HCT116 (cell line): ENCODE measurements at regions not wholly inside any gene's neighbourhood (a gene's known extent, or its start where the extent isn't known, plus 50 kb on each side); places are given as distances from the start of the nearest gene placed in this dataset.

Source experiments
- ATAC-seq: fragments of 200-7000 bp; cut with Tn5 transposase; 2 replicates; pipeline ENCODE4 v1.9.1; 2020; ENCODE audit warnings: mild to moderate bottlenecking, moderate library complexity
- BruUV-seq: library from RNA; stranded (reverse); fragments of 400-500 nt; replicated peaks from 2 replicates; lab custom pipeline; 2021; lab: Mats Ljungman, UMichigan
- CTCF ChIA-PET: fragments of 300-600 bp; sonication (Branson Sonifier 250); formaldehyde crosslinking; loops from one replicate; lab custom pipeline; 2021; ENCODE audit warnings: antibody characterized with exemption; lab: Charles Lee
- POLR2A ChIA-PET: fragments of 300-600, 350-600 bp; sonication (Branson Sonifier 250); formaldehyde crosslinking; loops from one replicate; lab custom pipeline; 2021; ENCODE audit warnings: antibody characterized with exemption; lab: Charles Lee
- RAD21 ChIA-PET, 2 experiments: fragments of 300-600 bp; sonication (Branson Sonifier 250); formaldehyde crosslinking; loops; one replicate each; lab custom pipeline; 2023; ENCODE audit warnings: low total read pairs in 2 of 2; ENCODE audit not compliant: uncharacterized antibody in 2 of 2, unreplicated experiment in 2 of 2, low non-redundant PET in 1 of 2; lab: Charles Lee
- DNase-seq: peaks from one replicate; pipeline ENCODE4 v3.0.0-alpha.2; 2010; ENCODE audit warnings: low read depth, low spot score
- H2AFZ ChIP-seq: fragments of 200-600 bp; shearing (Covaris generic), sonication (generic); 2 replicates; pipeline ENCODE4 v1.6.1; 2017; ENCODE audit warnings: low read depth, mixed run types, mixed read lengths, antibody characterized with exemption, low read length; ENCODE audit not compliant: poor library complexity, severe bottlenecking
- H3K27ac ChIP-seq: 2 replicates; pipeline ENCODE4 v1.5.1; 2012; ENCODE audit warnings: low read depth, low read length
- H3K27me3 ChIP-seq: fragments of 200-600 bp; sonication (generic); 2 replicates; pipeline ENCODE4 v1.6.1; 2016; ENCODE audit warnings: mixed run types, low read length, mixed read lengths; ENCODE audit not compliant: insufficient read depth
- H3K36me3 ChIP-seq, 2 experiments: fragments of 200-500 bp in 1 of 2; fragments of 200-600 bp in 1 of 2; sonication (Bioruptor generic) in 1 of 2; sonication (generic) in 1 of 2; 2 replicates each; pipeline versions ENCODE4 v1.5.1 to v1.6.1; 2014 to 2016; ENCODE audit warnings: low read length in 2 of 2, inconsistent platforms in 1 of 2, mixed read lengths in 1 of 2, mixed run types in 1 of 2; ENCODE audit not compliant: insufficient read depth in 2 of 2, control insufficient read depth in 1 of 2
- H3K4me1 ChIP-seq, 2 experiments: fragments of 200-600 bp in 1 of 2; sonication (generic) in 1 of 2; 2 replicates each; pipeline versions ENCODE4 v1.5.1 to v1.6.1; 2012 to 2017; ENCODE audit warnings: low read length in 2 of 2, inconsistent platforms in 1 of 2, mild to moderate bottlenecking in 1 of 2, mixed read lengths in 1 of 2, mixed run types in 1 of 2, moderate library complexity in 1 of 2; ENCODE audit not compliant: insufficient read depth in 2 of 2, control insufficient read depth in 1 of 2
- H3K4me2 ChIP-seq: fragments of 200-600 bp; sonication (generic); 2 replicates; pipeline ENCODE4 v1.6.1; 2017; ENCODE audit warnings: mixed run types, low read length, mixed read lengths
- H3K4me3 ChIP-seq, 2 experiments: fragments of 200-600 bp in 1 of 2; sonication (generic) in 1 of 2; replicated peaks in 1 of 2; 2 replicates each; pipeline ENCODE4 v1.5.1; 2011 to 2016; ENCODE audit warnings: low read length in 2 of 2, control low read depth in 1 of 2, low read depth in 1 of 2, mild to moderate bottlenecking in 1 of 2, mixed read lengths in 1 of 2, mixed run types in 1 of 2
- H3K79me2 ChIP-seq: fragments of 200-600 bp; sonication (generic); 2 replicates; pipeline ENCODE4 v1.6.1; 2017; ENCODE audit warnings: mild to moderate bottlenecking, mixed run types, low read length, moderate library complexity, mixed read lengths; ENCODE audit not compliant: insufficient read depth
- H3K9ac ChIP-seq: fragments of 200-600 bp; sonication (generic); 2 replicates; pipeline ENCODE4 v1.6.1; 2016; ENCODE audit warnings: low read length, mixed read lengths
- H3K9me2 ChIP-seq: fragments of 200-600 bp; sonication (generic), shearing (Covaris generic); 2 replicates; pipeline ENCODE4 v1.6.1; 2017; ENCODE audit warnings: mixed run types, mild to moderate bottlenecking, moderate library complexity; ENCODE audit not compliant: insufficient read depth
- H3K9me3 ChIP-seq, 2 experiments: fragments of 200-500 bp in 1 of 2; fragments of 200-600 bp in 1 of 2; sonication (Bioruptor generic) in 1 of 2; sonication (generic) in 1 of 2; 2 replicates each; pipeline ENCODE4 v1.6.1; 2014 to 2017; ENCODE audit warnings: low read length in 2 of 2, mixed read lengths in 2 of 2, inconsistent platforms in 1 of 2, low read depth in 1 of 2, mild to moderate bottlenecking in 1 of 2, mixed run types in 1 of 2, moderate library complexity in 1 of 2; ENCODE audit not compliant: control insufficient read depth in 1 of 2, insufficient read depth in 1 of 2
- H4K20me1 ChIP-seq: fragments of 200-600 bp; sonication (generic), shearing (Covaris generic); 2 replicates; pipeline ENCODE4 v1.6.1; 2017; ENCODE audit warnings: mixed run types, mild to moderate bottlenecking, moderate library complexity; ENCODE audit not compliant: insufficient read depth
- CBX3 ChIP-seq: IDR thresholded peaks from 2 replicates; pipeline ENCODE4 v1.6.1; 2012; ENCODE audit warnings: low read depth
- CEBPB ChIP-seq: IDR thresholded peaks from 2 replicates; pipeline ENCODE4 v1.6.1; 2012; ENCODE audit warnings: low read depth
- CTCF ChIP-seq, 3 experiments: fragments of 200-600 bp in 1 of 3; sonication (generic) in 1 of 3; IDR thresholded peaks in 2 of 3; conservative IDR thresholded peaks in 1 of 3; 2 replicates each; pipeline ENCODE4 v1.5.1; 2012 to 2017; ENCODE audit warnings: low read depth in 2 of 3, low read length in 2 of 3, antibody characterized with exemption in 1 of 3, borderline replicate concordance in 1 of 3, control low read depth in 1 of 3, mild to moderate bottlenecking in 1 of 3, mixed read lengths in 1 of 3, mixed run types in 1 of 3, moderate library complexity in 1 of 3; ENCODE audit not compliant: insufficient read depth in 1 of 3
- EGR1 ChIP-seq: IDR thresholded peaks from 2 replicates; pipeline ENCODE4 v1.6.1; 2012; ENCODE audit warnings: low read depth
- ELF1 ChIP-seq: IDR thresholded peaks from 2 replicates; pipeline ENCODE4 v1.6.1; 2012; ENCODE audit warnings: low read depth, borderline replicate concordance
- EZH2 ChIP-seq: fragments of 200-600 bp; sonication (generic); IDR thresholded peaks from 2 replicates; pipeline ENCODE4 v1.6.1; 2017; ENCODE audit warnings: antibody characterized with exemption, mixed run types
- FOSL1 ChIP-seq: IDR thresholded peaks from 2 replicates; pipeline ENCODE4 v1.6.1; 2012; ENCODE audit warnings: low read depth
- JUND ChIP-seq: IDR thresholded peaks from 2 replicates; pipeline ENCODE4 v1.6.1; 2012
- POLR2A ChIP-seq: IDR thresholded peaks from 2 replicates; pipeline ENCODE4 v1.7.0; 2011; ENCODE audit warnings: borderline replicate concordance; ENCODE audit not compliant: insufficient read depth, insufficient read length; ENCODE audit errors: extremely low read depth
- POLR2AphosphoS5 ChIP-seq: IDR thresholded peaks from 2 replicates; pipeline ENCODE4 v1.6.1; 2011; ENCODE audit warnings: mild to moderate bottlenecking, low read depth, low read length, moderate library complexity
- RAD21 ChIP-seq: IDR thresholded peaks from 2 replicates; pipeline ENCODE4 v1.6.1; 2012; ENCODE audit warnings: low read depth, mild to moderate bottlenecking
- SIN3A ChIP-seq: IDR thresholded peaks from 2 replicates; pipeline ENCODE4 v1.6.1; 2012; ENCODE audit warnings: low read depth
- SRF ChIP-seq: IDR thresholded peaks from 2 replicates; pipeline ENCODE4 v1.6.1; 2012; ENCODE audit warnings: low read depth
- TCF7L2 ChIP-seq: IDR thresholded peaks from 2 replicates; pipeline ENCODE4 v1.7.0; 2011; ENCODE audit warnings: borderline replicate concordance, inconsistent platforms; ENCODE audit not compliant: insufficient read depth, insufficient read length; ENCODE audit errors: extremely low read depth
- YY1 ChIP-seq: IDR thresholded peaks from 2 replicates; pipeline ENCODE4 v1.6.1; 2011; ENCODE audit warnings: low read length, low read depth, moderate library complexity, mild to moderate bottlenecking; ENCODE audit not compliant: insufficient replicate concordance; ENCODE audit errors: extremely low read depth
- ZBTB33 ChIP-seq: IDR thresholded peaks from 2 replicates; pipeline ENCODE4 v1.6.1; 2011; ENCODE audit warnings: mild to moderate bottlenecking, low read length, moderate library complexity; ENCODE audit not compliant: insufficient replicate concordance; ENCODE audit errors: extremely low read depth
- ZNF274 ChIP-seq: fragments of 200-500 bp; sonication (Bioruptor generic); IDR thresholded peaks from 2 replicates; pipeline ENCODE4 v1.6.1; 2014; ENCODE audit warnings: mild to moderate bottlenecking, low read depth, low read length, inconsistent platforms
- intact Hi-C: fragments of 100-400 bp; cut with micrococcal nuclease; formaldehyde crosslinking; loops from 2 replicates; pipeline ENCODE4 v1.10.0; 2022
- TF ChIP-seq, protein P1 (sequence below): IDR thresholded peaks from 2 replicates; pipeline ENCODE4 v1.6.1; 2012
- TF ChIP-seq, protein P2 (sequence below): IDR thresholded peaks from 2 replicates; pipeline ENCODE4 v1.6.1; 2012
- TF ChIP-seq, protein P3 (sequence below): IDR thresholded peaks from 2 replicates; pipeline ENCODE4 v1.6.1; 2012; ENCODE audit warnings: low read depth

DNA sequence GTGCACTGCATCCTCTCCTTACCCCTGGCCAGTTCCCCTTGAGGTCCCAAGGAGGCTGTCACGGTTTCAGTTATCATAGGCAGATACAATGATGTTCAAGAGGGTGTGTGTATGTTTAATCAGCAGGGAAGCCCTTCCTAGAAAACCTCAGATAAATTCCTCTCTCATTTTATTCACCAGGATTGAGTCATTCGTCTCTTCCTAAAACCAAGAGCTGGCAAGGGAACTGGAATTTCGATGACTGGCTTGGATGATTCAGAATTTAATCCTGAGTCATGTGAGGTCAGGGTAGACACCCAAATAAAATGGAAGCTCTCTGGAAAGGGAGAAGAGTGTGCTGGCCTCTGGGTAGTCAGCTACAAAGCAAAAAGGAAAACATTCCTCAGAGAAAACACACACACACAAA, 106.2 kb upstream of the RAPGEF2 start:
- peak; percentile 93 for DNase-seq
- peaks cover 17 to 34% of the 10 kb centered on the region in 2 experiments for H3K4me1 ChIP-seq
- H4K20me1 ChIP-seq, result no peaks in the 10 kb centered on the region
- H3K36me3 ChIP-seq, result no peaks in the 10 kb centered on the region
- H3K4me2 ChIP-seq, result peak overlapping the region; percentile 62
- BruUV-seq, result no TSS peak
- no peak overlapping the region; a peak in 1 of 4 replicates for H3K4me3 ChIP-seq
- H3K27ac ChIP-seq, result no peak overlapping the region
- H3K9ac ChIP-seq, result peak overlapping the region; percentile 21; the same call in 1 of the 2 replicates
- no peaks in the 10 kb centered on the region for H3K9me2 ChIP-seq
- no peaks in the 10 kb centered on the region for H3K27me3 ChIP-seq
- peak overlapping the region; percentile 79 for H2AFZ ChIP-seq
- H3K9me3 ChIP-seq, result no peaks in the 10 kb centered on the region
- ChIA-PET POLR2A (interaction anchor here (0.7 to 1.1 kb wide), 2 partner anchors 27 to 38 kb away, joined by 3 to 4 read pairs; no protein-coding TSS in a partner anchor), CTCF (interaction anchor here (0.6 kb wide), 2 partner anchors 8 to 166 kb away, joined by 3 read pairs; no protein-coding TSS in a partner anchor), RAD21 (no interaction called here)
- peak; percentile 91 for ATAC-seq
- H3K79me2 ChIP-seq, result no peaks in the 10 kb centered on the region
- intact Hi-C loops, result no loop called here
- TF ChIP-seq POLR2A (no peak), EGR1 (peak; percentile 44; the same call in 1 of the 2 replicates), FOSL1 (peak; percentile 98), ZNF274 (no peak), ELF1 (0 out of 2 replicates have a peak, but pooled peaks have one; percentile 14), RAD21 (peak; percentile 36; the same call in 1 of the 2 replicates), SRF (peak; percentile 81), EZH2 (no peak), JUND (peak; percentile 98), TCF7L2 (no peak), YY1 (peak; percentile 84), CEBPB (peak; percentile 91), CBX3 (peak; percentile 88), SIN3A (peak; percentile 92), ZBTB33 (peak; percentile 50), POLR2AphosphoS5 (peak; percentile 62; the same call in 1 of the 2 replicates), CTCF (IDR thresholded peaks at IDR 0.05 in 2 of 3, conservative IDR thresholded peaks at IDR 0.05 in 1 of 3; ENCODE audit: borderline replicate concordance in 1 of 3, insufficient read depth in 1 of 3, low read depth in 2 of 3, low read length in 2 of 3) (no peak)
- TF ChIP-seq, protein P1, sequence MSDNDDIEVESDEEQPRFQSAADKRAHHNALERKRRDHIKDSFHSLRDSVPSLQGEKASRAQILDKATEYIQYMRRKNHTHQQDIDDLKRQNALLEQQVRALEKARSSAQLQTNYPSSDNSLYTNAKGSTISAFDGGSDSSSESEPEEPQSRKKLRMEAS, result peak; percentile 55
- TF ChIP-seq, protein P2, sequence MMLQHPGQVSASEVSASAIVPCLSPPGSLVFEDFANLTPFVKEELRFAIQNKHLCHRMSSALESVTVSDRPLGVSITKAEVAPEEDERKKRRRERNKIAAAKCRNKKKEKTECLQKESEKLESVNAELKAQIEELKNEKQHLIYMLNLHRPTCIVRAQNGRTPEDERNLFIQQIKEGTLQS, result peak; percentile 79
- TF ChIP-seq, protein P3, sequence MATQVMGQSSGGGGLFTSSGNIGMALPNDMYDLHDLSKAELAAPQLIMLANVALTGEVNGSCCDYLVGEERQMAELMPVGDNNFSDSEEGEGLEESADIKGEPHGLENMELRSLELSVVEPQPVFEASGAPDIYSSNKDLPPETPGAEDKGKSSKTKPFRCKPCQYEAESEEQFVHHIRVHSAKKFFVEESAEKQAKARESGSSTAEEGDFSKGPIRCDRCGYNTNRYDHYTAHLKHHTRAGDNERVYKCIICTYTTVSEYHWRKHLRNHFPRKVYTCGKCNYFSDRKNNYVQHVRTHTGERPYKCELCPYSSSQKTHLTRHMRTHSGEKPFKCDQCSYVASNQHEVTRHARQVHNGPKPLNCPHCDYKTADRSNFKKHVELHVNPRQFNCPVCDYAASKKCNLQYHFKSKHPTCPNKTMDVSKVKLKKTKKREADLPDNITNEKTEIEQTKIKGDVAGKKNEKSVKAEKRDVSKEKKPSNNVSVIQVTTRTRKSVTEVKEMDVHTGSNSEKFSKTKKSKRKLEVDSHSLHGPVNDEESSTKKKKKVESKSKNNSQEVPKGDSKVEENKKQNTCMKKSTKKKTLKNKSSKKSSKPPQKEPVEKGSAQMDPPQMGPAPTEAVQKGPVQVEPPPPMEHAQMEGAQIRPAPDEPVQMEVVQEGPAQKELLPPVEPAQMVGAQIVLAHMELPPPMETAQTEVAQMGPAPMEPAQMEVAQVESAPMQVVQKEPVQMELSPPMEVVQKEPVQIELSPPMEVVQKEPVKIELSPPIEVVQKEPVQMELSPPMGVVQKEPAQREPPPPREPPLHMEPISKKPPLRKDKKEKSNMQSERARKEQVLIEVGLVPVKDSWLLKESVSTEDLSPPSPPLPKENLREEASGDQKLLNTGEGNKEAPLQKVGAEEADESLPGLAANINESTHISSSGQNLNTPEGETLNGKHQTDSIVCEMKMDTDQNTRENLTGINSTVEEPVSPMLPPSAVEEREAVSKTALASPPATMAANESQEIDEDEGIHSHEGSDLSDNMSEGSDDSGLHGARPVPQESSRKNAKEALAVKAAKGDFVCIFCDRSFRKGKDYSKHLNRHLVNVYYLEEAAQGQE, result no peak
